Dermis microvascular lymphatic vessel endothelial cell (primary cell): ENCODE measurements at regions not wholly inside any gene's neighbourhood (a gene's known extent, or its start where the extent isn't known, plus 50 kb on each side); places are given as distances from the start of the nearest gene placed in this dataset.
"Not testable (repeated sequence)": the region's sequence is repeated elsewhere in the genome, so short reads cannot be mapped to it uniquely, and the experiment has no call there.

ENCODE experiments used
- DNase-seq, 2 donors: peaks; one replicate each; pipeline versions ENCODE4 v3.0.0 to v3.0.0-alpha.2; 2010; ENCODE audit warnings: low read depth in 2 of 2

DNA sequence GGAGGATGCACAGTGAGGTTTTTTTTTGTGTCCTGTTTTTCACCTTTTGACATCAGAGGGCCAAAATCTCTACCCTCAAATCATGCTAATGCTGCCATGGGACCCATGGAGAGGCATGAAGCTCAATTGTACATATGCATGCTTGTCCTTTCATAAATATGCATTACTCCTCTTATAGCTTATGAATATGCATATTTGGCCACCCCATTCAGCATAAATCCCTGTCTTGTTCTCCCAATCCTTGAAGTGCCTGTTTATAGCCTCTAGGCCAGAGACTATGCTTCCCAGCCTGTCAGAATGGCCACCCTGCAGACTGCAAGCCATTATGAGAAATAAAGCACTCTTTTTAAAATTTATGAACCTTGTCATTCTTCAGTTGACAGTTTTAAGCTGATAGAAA is 696.4 kb upstream of the ZNF804A start:
- no peak for DNase-seq

DNA sequence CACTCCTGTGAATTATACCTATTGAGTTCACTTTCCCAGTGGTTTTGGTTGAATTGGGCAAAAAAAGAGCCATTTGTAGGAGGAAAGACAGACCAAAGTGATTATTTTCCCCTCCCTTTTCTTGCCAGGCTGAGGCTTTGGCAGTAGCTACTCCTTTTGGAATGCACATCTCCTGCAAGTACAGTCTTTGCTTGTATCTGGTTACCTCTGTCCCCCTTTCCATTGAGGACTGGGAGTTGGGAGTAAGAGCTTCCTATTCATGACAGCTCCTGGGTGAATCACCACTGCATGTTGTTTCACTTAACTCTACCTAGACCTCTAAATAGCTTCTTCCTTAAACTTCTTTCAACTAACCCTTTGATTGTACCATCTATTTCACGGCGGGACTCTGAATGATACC is 695.3 kb upstream of the ZNF804A start:
- no peak for DNase-seq

DNA sequence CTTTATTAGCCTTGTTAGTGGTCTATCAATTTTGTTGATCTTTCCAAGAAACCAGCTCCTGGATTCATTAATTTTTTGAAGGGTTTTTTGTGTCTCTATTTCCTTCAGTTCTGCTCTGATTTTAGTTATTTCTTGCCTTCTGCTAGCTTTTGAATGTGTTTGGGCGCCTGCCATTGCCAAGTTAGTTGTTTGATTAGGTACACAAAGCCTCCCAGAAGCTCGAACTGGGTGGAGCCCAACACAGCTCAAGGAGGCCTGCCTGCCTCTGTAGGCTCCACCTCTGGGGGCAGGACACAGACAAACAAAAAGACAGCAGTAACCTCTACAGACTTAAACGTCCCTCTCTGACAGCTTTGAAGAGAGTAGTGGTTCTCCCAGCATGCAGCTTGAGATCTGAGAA is 682.3 kb upstream of the ZNF804A start:
- not testable (repeated sequence) for DNase-seq

DNA sequence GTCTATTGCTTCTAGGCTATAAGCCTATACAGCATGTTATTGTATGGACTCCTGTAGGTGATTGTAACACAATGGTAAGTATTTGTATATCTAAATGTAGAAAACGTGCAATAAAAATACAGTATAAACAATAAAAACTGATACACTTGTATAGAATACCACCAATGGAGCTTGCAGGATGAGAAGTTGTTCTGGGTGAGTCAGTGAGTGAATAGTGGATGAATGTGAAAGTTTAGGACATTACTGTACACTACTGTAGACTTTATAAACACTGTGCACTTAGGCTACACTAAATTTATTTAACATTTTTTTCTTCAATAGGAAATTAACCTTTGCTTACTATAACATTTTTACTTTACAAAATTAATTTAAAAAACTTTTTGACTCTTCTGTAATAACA is 679.2 kb upstream of the ZNF804A start:
- no peak for DNase-seq

DNA sequence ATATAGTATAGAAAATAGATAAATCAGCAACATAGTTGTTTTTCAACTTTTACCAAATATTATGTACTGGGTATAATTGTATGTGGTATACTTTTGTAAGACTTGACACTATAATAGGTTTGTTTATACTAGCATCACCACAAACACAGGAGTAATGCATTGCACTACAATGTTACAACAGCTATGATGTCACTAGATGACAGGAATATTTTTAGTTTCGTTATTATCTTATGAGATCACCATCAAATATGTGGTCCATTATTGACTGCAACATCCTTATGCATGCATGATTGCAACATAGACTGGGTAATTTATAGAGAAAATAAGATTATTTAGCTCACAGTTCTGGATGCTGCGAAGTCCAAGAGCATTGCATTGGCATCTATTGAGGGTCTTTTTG is 678.4 kb upstream of the ZNF804A start:
- DNase-seq = no peak

DNA sequence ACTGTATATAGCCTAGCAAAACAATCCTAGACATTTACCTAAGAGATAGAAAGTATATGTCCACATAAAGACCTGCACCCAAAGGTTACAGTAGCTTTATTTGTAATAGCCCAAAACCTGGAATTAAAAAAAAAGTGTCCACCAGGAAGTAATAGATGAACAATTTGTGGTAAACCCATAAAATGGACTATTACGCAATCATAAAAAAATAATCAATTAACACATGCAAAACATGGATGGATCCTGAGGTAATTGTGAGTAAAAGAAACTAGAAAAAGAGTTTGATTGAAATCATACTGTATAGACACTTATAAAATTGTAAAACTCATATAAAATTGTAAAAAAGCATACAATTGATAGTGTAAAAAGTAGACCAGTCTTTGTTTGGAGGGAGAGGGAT is 673.0 kb upstream of the ZNF804A start:
- DNase-seq = no peak

DNA sequence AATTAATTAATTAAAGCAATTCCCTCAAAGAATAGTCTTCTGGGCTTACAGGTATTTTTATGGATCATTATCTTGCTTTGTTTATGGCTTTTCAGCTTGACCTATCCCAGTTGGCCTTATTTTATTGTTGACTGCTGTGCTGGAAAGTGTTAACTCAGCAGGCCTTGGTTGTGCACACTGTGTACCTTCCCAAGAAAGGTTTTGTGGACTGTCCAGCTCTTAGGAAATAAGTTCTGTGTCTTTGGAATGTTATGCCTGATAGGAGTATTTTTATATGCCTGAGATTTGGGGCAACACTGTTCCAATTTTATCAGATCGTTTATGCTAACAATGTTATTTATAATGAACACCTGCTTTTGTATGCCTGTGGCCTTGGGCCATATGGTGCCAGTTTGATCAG is 671.9 kb upstream of the ZNF804A start:
- DNase-seq = no peak

DNA sequence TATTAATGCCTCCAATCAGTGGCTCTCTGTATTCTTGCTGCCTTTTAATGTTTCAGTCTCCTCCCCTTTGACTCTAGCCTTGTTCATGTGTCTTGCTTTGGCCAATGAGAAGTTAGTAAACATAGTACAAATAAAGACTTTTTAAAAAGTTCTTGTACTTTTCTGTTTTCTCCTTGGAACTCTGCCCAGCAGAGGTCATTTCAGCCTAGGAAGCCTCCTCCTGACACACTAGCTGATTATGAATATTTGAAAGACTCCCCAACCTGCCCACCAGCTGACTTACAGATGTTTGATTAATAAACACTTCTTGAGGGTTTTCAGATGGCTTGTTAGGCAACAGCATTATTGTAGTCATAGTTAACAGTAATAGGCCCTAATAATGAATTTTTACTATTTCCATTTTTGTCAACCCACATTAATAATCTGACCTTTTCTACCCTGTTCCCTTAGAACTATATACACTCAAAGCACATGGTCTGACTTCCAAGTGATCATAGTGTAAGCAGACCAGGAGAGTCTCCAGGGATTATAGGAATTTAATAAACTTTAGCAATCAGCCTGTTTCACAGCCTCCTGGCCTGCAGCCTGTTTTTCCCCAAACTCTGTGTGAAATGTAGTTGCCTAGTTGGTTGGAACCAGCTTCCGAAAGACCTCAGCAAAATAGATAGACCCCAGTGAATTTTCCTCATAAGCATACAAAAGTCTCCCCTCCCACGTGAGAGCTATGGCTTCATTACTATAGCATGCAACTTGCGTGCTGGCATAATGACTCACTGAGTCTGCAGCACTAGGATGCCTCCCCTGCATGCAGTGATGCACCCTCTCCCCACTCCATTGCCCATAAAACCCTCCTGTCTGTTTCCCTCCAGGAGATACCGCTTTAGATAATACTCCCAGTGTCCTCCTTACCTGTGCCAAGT is 670.7 kb upstream of the ZNF804A start:
- no peak for DNase-seq

DNA sequence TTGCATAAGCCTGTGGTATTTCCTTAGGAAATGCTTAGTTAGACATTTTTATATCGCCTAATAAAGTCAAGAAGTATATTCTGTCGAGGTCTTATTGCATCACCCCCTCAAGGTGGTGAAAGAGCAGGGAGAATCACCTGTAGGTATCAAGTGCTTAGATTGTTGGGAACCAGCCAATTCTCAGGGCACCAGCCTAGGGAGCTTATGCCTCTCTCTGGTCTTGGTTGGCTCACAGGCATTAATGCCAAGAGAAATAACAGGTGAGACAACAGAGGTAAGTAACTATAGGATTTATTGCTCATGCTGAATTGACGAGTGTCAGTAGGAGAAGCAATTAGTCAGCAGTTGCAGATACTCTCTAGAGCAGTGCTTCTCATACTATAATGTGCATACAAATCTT is 663.3 kb upstream of the ZNF804A start:
- DNase-seq = no peak

DNA sequence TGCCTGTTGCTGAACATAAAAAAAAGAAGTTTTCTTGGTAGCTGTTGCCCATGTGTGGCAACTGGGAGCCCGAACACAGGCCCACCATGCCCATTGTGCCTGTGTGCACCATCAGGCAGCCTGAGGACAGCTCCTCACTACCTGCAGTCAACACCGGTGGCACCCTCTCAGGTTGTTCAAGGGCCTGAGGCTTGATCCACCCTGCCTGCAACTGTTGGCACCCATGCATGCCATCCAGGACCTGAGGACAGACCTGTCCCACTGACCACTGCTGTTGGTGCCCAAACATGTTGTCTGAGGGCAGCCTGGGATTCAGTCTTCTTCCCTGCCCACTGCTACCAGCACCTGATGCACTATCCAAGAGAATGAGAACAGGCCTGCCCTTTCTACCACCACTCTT is 661.1 kb upstream of the ZNF804A start:
- DNase-seq = no peak

DNA sequence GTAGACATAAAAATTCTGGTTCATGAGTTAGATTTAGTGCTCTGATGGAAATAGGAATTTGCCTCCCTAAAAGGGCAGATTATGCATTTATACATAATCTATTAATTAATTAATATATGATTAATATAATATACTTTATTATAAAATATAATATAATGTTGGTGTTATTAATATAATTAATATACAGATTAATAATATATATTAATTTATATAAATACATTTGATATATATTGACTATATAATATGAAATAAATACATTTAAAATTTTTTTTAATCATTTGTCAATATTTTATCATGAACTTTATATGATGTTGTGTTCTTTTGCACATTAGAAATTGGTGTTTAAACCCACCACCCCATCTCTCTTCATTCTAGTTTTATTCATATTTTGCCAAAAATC is 652.1 kb upstream of the ZNF804A start:
- DNase-seq = no peak

DNA sequence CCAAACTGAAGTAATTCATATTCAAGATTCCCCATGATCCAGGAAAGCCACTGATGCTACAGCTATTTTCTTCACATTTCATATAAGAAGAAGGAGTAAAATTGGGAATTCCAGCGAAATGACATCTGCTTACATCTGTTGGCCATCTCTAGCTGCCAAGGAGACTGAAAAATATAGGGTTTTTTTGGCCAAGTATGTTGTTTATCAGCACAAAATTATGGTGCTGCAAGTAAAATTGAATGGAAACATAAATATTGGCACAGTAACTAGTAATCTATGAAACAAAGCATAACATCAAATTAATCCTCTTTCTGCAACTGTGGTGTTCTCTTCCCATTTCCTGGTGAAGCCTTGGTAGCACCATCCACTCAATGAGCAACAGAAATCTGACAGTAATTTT is 649.5 kb upstream of the ZNF804A start:
- no peak for DNase-seq

DNA sequence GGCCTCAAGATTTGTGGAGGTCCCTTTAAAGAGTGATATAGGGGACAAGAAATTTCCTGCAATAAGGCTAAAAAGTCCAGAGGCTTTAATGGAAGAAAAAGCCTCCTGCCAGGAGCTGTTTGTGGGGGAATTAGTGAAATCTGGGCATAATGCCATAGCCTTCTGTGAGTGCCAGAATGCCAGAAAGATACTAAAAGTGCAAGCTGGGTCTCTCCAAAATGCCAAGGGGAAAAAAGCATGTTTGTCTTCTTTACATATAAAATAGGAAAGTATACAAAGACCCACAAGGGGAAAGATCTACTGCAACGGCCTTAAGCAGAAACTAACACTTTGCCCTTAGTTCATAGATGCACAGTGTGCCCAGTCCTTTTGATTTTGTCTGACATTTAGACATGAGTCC is 647.7 kb upstream of the ZNF804A start:
- DNase-seq = no peak

DNA sequence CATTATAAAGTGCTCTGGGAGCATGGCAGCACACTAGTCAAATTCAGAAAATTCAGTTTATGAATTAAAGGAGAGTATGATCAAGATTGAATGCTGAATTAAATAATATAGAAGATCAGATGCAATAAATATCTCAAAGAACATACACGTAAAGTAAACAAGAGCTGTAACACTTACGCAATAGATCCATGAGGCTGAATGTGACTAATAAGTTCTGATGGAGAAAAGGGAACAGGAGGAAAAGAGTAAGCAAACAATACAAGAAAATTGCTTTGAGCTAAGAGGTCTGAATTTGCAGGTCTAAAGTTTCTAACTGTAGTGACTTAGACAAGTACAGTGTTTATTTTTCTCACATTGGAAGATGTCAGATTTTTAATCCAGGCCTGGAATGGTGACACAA is 646.7 kb upstream of the ZNF804A start:
- DNase-seq = no peak

DNA sequence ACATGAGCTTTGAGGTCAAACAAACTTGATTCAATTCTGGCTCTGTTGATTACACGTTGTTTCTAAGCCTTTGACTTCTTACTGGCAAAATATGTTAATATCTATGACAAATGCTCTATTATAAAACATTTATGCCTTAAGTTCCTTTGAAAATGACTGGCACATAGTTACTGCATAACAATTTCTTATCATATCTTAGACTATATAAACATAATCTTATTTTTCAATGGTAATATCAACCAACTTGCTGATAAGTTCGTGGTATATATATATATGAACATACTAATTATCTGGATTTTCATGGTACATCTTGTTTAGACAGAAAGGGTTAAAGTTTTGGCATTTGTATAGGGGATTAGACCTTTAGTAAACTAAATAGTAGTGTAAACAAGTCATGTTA is 645.6 kb upstream of the ZNF804A start:
- DNase-seq = no peak

DNA sequence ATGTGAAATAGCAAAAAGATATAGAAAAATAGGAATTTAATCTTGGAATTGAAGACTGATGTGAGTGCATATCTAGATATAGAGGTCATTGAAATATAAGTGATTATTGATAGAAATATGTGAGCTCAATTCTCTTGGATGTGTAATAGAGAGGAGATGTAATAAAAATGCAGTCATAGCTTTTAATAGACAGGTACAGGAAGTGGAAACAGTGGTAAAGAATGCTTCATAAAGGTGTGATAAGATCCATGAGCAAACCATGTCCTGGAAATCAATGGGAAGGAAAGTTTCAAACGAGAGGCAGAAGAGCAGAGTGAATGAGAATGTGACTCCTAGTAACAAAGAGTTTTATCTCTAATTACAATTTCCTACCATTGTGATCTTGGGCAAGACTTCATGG is 634.7 kb upstream of the ZNF804A start:
- no peak for DNase-seq

DNA sequence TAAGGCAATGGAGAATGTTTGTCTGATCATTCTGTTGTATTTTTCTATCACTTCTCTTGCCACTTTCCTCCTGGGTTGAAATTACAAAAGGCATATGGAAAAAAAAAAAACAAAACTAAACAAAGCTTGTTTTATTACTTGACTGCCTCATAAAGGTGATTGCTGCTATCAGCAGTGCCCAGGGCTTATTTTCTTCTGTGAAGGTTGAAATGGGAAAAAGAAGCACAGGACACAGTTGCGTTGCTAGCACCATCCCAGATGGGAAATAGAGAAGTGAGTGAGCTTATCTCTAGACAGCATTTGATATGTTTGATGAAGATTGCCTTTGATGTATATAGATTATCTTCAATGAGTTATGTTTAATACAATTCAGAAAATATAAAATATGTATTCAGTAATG is 633.8 kb upstream of the ZNF804A start:
- DNase-seq = no peak

DNA sequence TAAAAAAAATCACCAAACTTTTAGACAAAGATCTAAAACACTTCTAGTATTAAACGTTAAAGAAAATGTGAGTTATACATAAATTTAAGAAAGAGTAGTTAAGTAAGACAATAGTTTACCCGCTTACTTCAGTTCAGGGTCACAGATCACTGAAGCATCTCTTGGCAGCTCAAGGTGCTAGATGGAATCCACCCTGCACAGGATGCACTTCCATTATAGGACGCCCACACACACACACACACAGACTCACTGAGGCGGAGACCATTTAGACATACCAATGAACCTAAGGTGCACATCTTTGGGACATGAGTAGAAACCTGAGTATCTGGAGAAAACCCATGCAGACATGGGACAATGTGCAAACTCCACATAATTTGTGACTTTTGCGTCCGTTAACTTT is 630.6 kb upstream of the ZNF804A start:
- DNase-seq = no peak

DNA sequence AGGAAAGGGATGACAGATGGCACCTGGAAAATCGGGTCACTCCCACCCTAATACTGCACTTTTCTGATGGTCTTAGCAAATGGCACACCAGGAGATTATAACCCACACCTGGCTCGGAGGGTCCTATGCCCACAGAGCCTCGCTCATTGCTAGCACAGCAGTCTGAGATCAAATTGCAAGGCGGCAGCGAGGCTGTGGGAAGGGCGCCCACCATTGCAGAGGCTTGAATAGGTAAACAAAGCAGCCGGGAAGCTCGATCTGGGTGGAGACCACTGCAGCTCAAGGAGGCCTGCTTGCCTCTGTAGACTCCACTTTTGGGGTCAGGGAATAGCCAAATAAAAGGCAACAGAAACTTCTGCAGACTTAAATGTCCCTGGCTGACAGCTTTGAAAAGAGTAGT is 622.7 kb upstream of the ZNF804A start:
- not testable (repeated sequence) for DNase-seq

DNA sequence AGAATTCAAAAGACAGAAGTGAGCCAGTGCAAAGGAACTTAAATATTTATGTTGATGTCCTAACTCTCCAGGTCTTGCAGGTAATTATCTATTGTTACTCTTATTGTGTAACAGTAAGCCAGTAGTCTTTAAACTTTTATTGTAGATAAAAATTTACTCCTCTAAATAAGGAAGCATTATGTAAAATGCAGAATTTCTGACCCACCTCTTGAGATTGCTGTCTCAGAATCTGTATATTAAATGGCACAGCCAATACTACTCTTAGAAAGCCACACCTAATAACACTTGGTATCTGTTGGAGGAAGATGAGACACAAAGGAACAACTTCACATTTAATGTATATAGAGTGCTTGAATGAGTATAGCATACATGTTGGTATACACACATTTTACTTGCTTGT is 613.5 kb upstream of the ZNF804A start:
- DNase-seq = no peak

DNA sequence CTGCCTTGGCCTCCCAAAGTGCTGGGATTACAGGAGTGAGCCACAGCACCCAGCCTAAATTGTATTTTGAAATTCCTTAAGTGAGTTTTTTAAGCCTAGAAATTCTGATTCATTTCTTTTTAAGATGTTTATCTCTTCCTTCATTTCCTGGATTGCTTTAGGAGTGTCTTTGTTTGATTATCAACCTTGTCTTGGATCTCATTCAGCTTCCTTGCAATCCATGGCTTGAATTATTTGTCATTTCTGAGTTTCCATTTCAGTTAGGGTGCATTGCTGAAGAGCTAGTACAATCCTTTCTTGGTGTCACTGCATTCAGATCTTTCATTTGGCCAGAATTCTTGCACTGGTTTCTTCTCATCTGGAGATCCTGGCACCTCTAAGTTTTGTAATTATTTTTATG is 606.4 kb upstream of the ZNF804A start:
- DNase-seq = no peak

DNA sequence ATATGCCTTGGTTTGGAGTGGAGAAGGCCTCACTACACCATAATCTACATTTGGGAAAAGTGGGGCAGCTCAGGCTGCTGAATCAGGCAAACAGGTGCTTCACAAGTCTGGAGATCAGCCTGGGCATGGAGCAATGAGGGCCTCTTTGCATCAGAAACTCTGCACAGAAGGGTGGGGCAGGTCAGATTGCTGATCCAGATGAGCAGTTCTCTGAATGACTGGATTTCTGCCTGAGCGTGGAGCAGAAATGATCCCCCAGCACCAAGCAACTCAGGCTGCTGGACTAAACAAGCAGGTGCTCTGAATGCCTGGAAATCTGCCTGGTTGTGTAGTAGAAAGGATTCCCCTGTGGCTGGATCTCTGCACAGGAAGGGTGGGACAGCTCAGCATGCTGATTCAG is 605.3 kb upstream of the ZNF804A start:
- DNase-seq = no peak

DNA sequence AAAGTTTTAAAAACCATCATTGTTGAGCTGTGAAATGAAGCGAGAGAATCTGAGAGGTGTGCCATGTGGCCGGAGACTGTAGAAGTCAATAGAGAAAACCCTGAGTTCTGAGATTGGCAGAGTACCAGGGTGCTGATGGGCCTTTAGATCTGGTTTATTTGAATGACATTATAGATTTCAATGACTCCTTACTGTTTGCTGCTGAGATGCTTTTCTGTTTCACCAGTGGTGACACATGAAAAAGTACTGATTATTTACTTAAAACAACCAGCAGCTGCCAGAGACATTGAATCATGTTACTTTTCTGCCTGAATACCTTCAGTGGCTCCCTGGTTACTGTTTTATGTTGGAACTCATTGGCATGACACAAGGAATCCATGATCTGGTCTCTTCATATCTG is 602.7 kb upstream of the ZNF804A start:
- DNase-seq = no peak
